Fibroblast of the aortic adventitia (primary cell): ENCODE measurements at regions not wholly inside any gene's neighbourhood (a gene's known extent, or its start where the extent isn't known, plus 50 kb on each side); places are given as distances from the start of the nearest gene placed in this dataset.

Experiments used
- DNase-seq: peaks from one replicate; pipeline ENCODE4 v3.0.0-alpha.2; 2010; ENCODE audit warnings: low read depth
- H3K4me3 ChIP-seq: 2 replicates; pipeline ENCODE4 v1.5.1; 2011; ENCODE audit warnings: low read depth, mild to moderate bottlenecking, control low read depth, low read length, moderate library complexity
- TF ChIP-seq, protein P1 (sequence below): IDR thresholded peaks from 2 replicates; pipeline ENCODE4 v1.5.1; 2011; ENCODE audit warnings: mild to moderate bottlenecking, low read length, control low read depth, inconsistent platforms; ENCODE audit not compliant: insufficient read depth

- TF ChIP-seq, protein P1, sequence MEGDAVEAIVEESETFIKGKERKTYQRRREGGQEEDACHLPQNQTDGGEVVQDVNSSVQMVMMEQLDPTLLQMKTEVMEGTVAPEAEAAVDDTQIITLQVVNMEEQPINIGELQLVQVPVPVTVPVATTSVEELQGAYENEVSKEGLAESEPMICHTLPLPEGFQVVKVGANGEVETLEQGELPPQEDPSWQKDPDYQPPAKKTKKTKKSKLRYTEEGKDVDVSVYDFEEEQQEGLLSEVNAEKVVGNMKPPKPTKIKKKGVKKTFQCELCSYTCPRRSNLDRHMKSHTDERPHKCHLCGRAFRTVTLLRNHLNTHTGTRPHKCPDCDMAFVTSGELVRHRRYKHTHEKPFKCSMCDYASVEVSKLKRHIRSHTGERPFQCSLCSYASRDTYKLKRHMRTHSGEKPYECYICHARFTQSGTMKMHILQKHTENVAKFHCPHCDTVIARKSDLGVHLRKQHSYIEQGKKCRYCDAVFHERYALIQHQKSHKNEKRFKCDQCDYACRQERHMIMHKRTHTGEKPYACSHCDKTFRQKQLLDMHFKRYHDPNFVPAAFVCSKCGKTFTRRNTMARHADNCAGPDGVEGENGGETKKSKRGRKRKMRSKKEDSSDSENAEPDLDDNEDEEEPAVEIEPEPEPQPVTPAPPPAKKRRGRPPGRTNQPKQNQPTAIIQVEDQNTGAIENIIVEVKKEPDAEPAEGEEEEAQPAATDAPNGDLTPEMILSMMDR, result no peak
- no peak for DNase-seq
- no peak overlapping the region for H3K4me3 ChIP-seq
These were observed 60.0 kb upstream of the BAIAP2L1 start for GRCh38 chr7:98460902-98461301.

GRCh38 chr7:98459529-98459928 is 58.6 kb upstream of the BAIAP2L1 start:
- DNase-seq, result no peak
- H3K4me3 ChIP-seq, result no peak overlapping the region
- TF ChIP-seq, protein P1, result no peak

DNA sequence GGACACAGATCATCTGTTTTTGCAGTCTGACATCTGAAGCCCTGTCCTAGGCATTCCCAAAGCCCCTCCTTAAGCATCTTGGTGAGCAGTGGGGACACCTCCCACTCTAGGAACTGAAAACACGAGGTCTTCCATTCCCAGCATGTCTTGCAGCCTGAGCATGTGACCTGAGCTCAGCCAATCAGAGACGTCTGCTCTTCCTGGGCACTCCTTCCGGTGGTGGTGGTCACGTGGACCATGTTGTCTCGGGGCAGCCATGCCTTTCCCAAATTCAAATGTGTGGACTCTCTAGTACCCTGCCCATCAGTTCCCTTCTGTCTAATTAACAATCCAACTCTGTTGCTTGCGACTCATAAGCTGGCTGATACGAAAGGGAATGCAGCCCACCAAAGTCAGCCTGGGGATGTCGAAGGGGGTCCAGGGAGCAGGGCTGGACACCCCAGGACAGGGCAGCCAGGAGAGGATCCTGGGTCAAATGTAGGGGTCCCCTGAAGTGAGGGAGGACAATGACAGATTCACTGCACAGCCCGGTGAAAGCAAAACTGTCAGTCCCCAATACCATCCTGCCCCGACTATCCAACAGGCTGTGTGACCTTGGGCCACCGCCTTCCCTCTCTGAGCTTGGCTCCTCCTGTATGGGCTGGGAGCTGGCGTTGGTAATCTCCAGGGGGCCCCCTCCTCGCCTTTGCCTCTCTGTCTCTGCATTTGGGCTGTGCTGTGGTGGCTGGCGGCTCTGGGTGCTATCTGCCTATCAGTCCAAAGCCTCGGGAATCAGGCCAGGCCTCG is 57.4 kb upstream of the BAIAP2L1 start:
- TF ChIP-seq, protein P1, result no peak
- H3K4me3 ChIP-seq, result no peak overlapping the region
- DNase-seq, result no peak

- no peak for DNase-seq
- no peak overlapping the region for H3K4me3 ChIP-seq
- TF ChIP-seq, protein P1, result no peak
These were observed 56.0 kb upstream of the BAIAP2L1 start for GRCh38 chr7:98456866-98457265.

- H3K4me3 ChIP-seq, result no peak overlapping the region
- no peak for DNase-seq
- TF ChIP-seq, protein P1, result no peak
These were observed 51.9 kb upstream of the BAIAP2L1 start for GRCh38 chr7:98452791-98453190.
